ENCODE measurements at regions not wholly inside any gene's neighbourhood (a gene's known extent, or its start where the extent isn't known, plus 50 kb on each side); places are given as distances from the start of the nearest gene placed in this dataset.

DNA sequence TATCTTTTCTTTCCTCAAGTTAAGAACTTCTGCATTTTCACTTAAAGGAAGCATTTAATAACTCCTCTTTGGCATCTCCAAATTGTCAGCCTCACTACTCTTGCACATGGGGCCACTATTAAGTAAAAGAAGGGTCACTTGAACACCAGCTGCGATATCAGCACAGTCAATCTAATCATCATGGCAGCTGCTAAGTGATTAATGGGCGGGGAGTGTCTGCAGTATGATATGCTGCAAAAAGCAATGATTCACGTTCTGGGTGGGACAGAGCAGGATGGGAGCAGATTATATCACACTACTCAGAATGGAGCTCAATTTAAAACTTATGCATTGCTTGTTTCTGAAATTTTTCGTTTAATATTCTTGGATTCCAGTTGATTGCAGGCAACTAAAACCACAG lies 447.4 kb upstream of the PFKP start:
- Histone ChIP-seq H3K9me3 (ENCODE audit: low read length) (no peaks in the 10 kb centered on the region), H4K20me1 (ENCODE audit: low read length) (no peaks in the 10 kb centered on the region), H3K4me2 (ENCODE audit: low read length) (no peak overlapping the region), H3K9me2 (replicated peaks; ENCODE audit: low read length) (no peaks in the 10 kb centered on the region), H3K9ac (ENCODE audit: low read length) (no peak overlapping the region), H3F3A (ENCODE audit: low read length, unreplicated experiment) (no peaks in the 10 kb centered on the region), H2AFZ (ENCODE audit: low read length) (no peak overlapping the region), H3K4me3 (ENCODE audit: low read length) (no peak overlapping the region), H3K79me2 (ENCODE audit: low read length) (no peaks in the 10 kb centered on the region), H3K4me1 (ENCODE audit: insufficient read depth, low read length) (no peaks in the 10 kb centered on the region), H3K27ac (ENCODE audit: low read length) (no peak overlapping the region), H3K27me3 (ENCODE audit: low read length) (no peaks in the 10 kb centered on the region; the same call in 1 of the 2 replicates), H3K36me3 (ENCODE audit: low read depth, low read length) (no peaks in the 10 kb centered on the region; the same call in 1 of the 2 replicates)
- DNase-seq, result no peak
- TF ChIP-seq, protein P1, sequence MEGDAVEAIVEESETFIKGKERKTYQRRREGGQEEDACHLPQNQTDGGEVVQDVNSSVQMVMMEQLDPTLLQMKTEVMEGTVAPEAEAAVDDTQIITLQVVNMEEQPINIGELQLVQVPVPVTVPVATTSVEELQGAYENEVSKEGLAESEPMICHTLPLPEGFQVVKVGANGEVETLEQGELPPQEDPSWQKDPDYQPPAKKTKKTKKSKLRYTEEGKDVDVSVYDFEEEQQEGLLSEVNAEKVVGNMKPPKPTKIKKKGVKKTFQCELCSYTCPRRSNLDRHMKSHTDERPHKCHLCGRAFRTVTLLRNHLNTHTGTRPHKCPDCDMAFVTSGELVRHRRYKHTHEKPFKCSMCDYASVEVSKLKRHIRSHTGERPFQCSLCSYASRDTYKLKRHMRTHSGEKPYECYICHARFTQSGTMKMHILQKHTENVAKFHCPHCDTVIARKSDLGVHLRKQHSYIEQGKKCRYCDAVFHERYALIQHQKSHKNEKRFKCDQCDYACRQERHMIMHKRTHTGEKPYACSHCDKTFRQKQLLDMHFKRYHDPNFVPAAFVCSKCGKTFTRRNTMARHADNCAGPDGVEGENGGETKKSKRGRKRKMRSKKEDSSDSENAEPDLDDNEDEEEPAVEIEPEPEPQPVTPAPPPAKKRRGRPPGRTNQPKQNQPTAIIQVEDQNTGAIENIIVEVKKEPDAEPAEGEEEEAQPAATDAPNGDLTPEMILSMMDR (conservative IDR thresholded peaks at IDR 0.05; ENCODE audit: low read depth, low read length), result no peak
- TF ChIP-seq EZH2phosphoT487 (IDR thresholded peaks at IDR 0.05; ENCODE audit: borderline replicate concordance, low read length) (no peak), EZH2 (IDR thresholded peaks at IDR 0.05; ENCODE audit: low read length, unreplicated experiment) (no peak)
- BruUV-seq (replicated peaks), result no TSS peak
- CTCF ChIA-PET, result no interaction called here
- intact Hi-C loops (cut with micrococcal nuclease), result no loop called here
- POLR2A ChIA-PET (ENCODE audit: unreplicated experiment), result no interaction called here
- ATAC-seq, result no peak

- POLR2A ChIA-PET (ENCODE audit: unreplicated experiment), result no interaction called here
- no peaks in the 10 kb centered on the region for H3K4me1 ChIP-seq (ENCODE audit: insufficient read depth, low read length)
- ATAC-seq, result no peak; the same call in none of the 2 replicates
Measured at GRCh38 chr10:2619472-2619871, 447.9 kb upstream of the PFKP start.

DNA sequence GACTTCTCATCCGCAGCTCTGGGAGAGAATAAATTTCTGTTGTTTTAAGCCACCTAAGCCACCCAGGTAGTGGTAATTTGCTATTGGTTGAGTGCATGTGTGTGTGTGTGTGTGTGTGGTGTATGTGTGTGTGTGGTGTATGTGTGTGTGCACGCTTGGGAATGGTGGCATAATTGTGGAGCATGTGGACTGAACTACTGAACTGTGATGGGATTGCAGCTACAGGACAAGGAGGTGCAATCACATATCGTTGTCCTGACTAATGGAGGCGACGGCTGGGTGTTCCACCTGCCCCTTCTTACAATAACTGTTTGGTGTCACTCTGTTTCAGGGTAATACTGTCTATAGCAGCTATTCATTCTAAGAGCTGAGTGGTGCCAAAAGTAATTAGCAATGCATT lies 448.7 kb upstream of the PFKP start:
- no peaks in the 10 kb centered on the region for H3K4me1 ChIP-seq (ENCODE audit: insufficient read depth, low read length)
- ChIA-PET POLR2A (ENCODE audit: unreplicated experiment) (no interaction called here), CTCF (no interaction called here)
- H3K27me3 ChIP-seq (ENCODE audit: low read length), result no peaks in the 10 kb centered on the region
- TF ChIP-seq EZH2 (IDR thresholded peaks at IDR 0.05; ENCODE audit: low read length, unreplicated experiment) (no peak), EZH2phosphoT487 (IDR thresholded peaks at IDR 0.05; ENCODE audit: borderline replicate concordance, low read length) (no peak)
- TF ChIP-seq, protein P1 (conservative IDR thresholded peaks at IDR 0.05; ENCODE audit: low read depth, low read length), result no peak
- no peaks in the 10 kb centered on the region; the same call in 1 of the 2 replicates for H3K36me3 ChIP-seq (ENCODE audit: low read depth, low read length)
- no peak overlapping the region for H3K27ac ChIP-seq (ENCODE audit: low read length)
- no peaks in the 10 kb centered on the region for H3K9me2 ChIP-seq (replicated peaks; ENCODE audit: low read length)
- no peaks in the 10 kb centered on the region for H3K9me3 ChIP-seq (ENCODE audit: low read length)
- intact Hi-C loops (cut with micrococcal nuclease), result no loop called here
- no peak overlapping the region for H2AFZ ChIP-seq (ENCODE audit: low read length)
- no peaks in the 10 kb centered on the region for H3F3A ChIP-seq (ENCODE audit: low read length, unreplicated experiment)
- no peak for DNase-seq
- no peak for ATAC-seq
- BruUV-seq (replicated peaks), result no TSS peak
- no peak overlapping the region for H3K9ac ChIP-seq (ENCODE audit: low read length)
- no peak overlapping the region for H3K4me2 ChIP-seq (ENCODE audit: low read length)
- H4K20me1 ChIP-seq (ENCODE audit: low read length), result no peaks in the 10 kb centered on the region
- H3K4me3 ChIP-seq (ENCODE audit: low read length), result no peak overlapping the region
- no peaks in the 10 kb centered on the region for H3K79me2 ChIP-seq (ENCODE audit: low read length)

More at GRCh38 chr10:2619472-2619871, 447.9 kb upstream of the PFKP start:
- H3K27ac ChIP-seq (ENCODE audit: low read length), result no peak overlapping the region
- TF ChIP-seq, protein P1 (conservative IDR thresholded peaks at IDR 0.05; ENCODE audit: low read depth, low read length), result peak; percentile 41
- no peak for TF ChIP-seq EZH2phosphoT487 (IDR thresholded peaks at IDR 0.05; ENCODE audit: borderline replicate concordance, low read length)
- H3K9ac ChIP-seq (ENCODE audit: low read length), result no peak overlapping the region
- H3F3A ChIP-seq (ENCODE audit: low read length, unreplicated experiment), result no peaks in the 10 kb centered on the region
- no peak overlapping the region for H2AFZ ChIP-seq (ENCODE audit: low read length)
- H3K9me3 ChIP-seq (ENCODE audit: low read length), result no peaks in the 10 kb centered on the region
- H4K20me1 ChIP-seq (ENCODE audit: low read length), result no peaks in the 10 kb centered on the region
- BruUV-seq (replicated peaks), result no TSS peak
- H3K4me2 ChIP-seq (ENCODE audit: low read length), result no peak overlapping the region
- no peaks in the 10 kb centered on the region for H3K27me3 ChIP-seq (ENCODE audit: low read length)
- H3K9me2 ChIP-seq (replicated peaks; ENCODE audit: low read length), result no peaks in the 10 kb centered on the region
- no peaks in the 10 kb centered on the region for H3K79me2 ChIP-seq (ENCODE audit: low read length)
- peak; percentile 10 for DNase-seq
- no peak overlapping the region for H3K4me3 ChIP-seq (ENCODE audit: low read length)
- H3K36me3 ChIP-seq (ENCODE audit: low read depth, low read length), result no peaks in the 10 kb centered on the region; the same call in 1 of the 2 replicates
- CTCF ChIA-PET, result no interaction called here
- intact Hi-C loops (cut with micrococcal nuclease), result no loop called here

Data from PC-3 (cell line).